H9 (cell line): ENCODE measurements at regions not wholly inside any gene's neighbourhood (a gene's known extent, or its start where the extent isn't known, plus 50 kb on each side); places are given as distances from the start of the nearest gene placed in this dataset.

Source experiments
- DNase-seq: peaks from one replicate; pipeline ENCODE4 v3.0.0-alpha.2; 2017
- H2AFZ ChIP-seq: one replicate; pipeline ENCODE4 v1.6.1; 2013; ENCODE audit warnings: mild to moderate bottlenecking, low read length, control low read depth, moderate library complexity
- H2AK5ac ChIP-seq: 2 replicates; pipeline ENCODE4 v1.6.1; 2013; ENCODE audit warnings: low read length, control low read depth, mixed read lengths; ENCODE audit not compliant: insufficient read length
- H2BK120ac ChIP-seq: one replicate; pipeline ENCODE4 v1.6.1; 2013; ENCODE audit warnings: low read depth, mild to moderate bottlenecking, low read length, control low read depth, inconsistent platforms; ENCODE audit not compliant: poor library complexity, severe bottlenecking
- H2BK12ac ChIP-seq: 2 replicates; pipeline ENCODE4 v1.6.1; 2013; ENCODE audit warnings: low read length, control low read depth, mixed read lengths, low read depth; ENCODE audit not compliant: insufficient read length
- H2BK15ac ChIP-seq: 2 replicates; pipeline ENCODE4 v1.6.1; 2013; ENCODE audit warnings: low read depth, low read length, control low read depth
- H2BK20ac ChIP-seq: one replicate; pipeline ENCODE4 v1.6.1; 2013; ENCODE audit warnings: low read depth, mild to moderate bottlenecking, low read length, control low read depth, inconsistent platforms; ENCODE audit not compliant: poor library complexity, severe bottlenecking
- H2BK5ac ChIP-seq: 2 replicates; pipeline ENCODE4 v1.6.1; 2013; ENCODE audit warnings: low read length, control low read depth, mixed read lengths; ENCODE audit not compliant: insufficient read length
- H3K14ac ChIP-seq: 2 replicates; pipeline ENCODE4 v1.6.1; 2013; ENCODE audit warnings: low read length, control low read depth; ENCODE audit not compliant: insufficient read depth
- H3K18ac ChIP-seq: 2 replicates; pipeline ENCODE4 v1.6.1; 2013; ENCODE audit warnings: low read depth, mild to moderate bottlenecking, mixed read lengths, low read length, control low read depth; ENCODE audit not compliant: insufficient read length
- H3K23ac ChIP-seq: 2 replicates; pipeline ENCODE4 v1.6.1; 2013; ENCODE audit warnings: low read length, control low read depth, mixed read lengths, low read depth; ENCODE audit not compliant: insufficient read length
- H3K23me2 ChIP-seq: 2 replicates; pipeline ENCODE4 v1.6.1; 2013; ENCODE audit warnings: low read depth, mild to moderate bottlenecking, mixed read lengths, low read length, control low read depth; ENCODE audit not compliant: insufficient read length, poor library complexity, severe bottlenecking
- H3K27ac ChIP-seq: 2 replicates; pipeline ENCODE4 v1.5.1; 2013; ENCODE audit warnings: low read length, control low read depth, mixed read lengths, low read depth; ENCODE audit not compliant: insufficient read length
- H3K27me3 ChIP-seq: 2 replicates; pipeline ENCODE4 v1.6.1; 2013; ENCODE audit warnings: low read length, control low read depth, inconsistent platforms; ENCODE audit not compliant: insufficient read depth
- H3K4ac ChIP-seq: 2 replicates; pipeline ENCODE4 v1.6.1; 2013; ENCODE audit warnings: low read depth, mild to moderate bottlenecking, control low read depth, inconsistent platforms, low read length, moderate library complexity
- H3K4me1 ChIP-seq: 2 replicates; pipeline ENCODE4 v1.6.1; 2013; ENCODE audit warnings: low read length, control low read depth, inconsistent platforms; ENCODE audit not compliant: insufficient read depth
- H3K4me2 ChIP-seq: 2 replicates; pipeline ENCODE4 v1.6.1; 2013; ENCODE audit warnings: low read length, control low read depth, mixed read lengths; ENCODE audit not compliant: insufficient read length, insufficient read depth
- H3K56ac ChIP-seq: 2 replicates; pipeline ENCODE4 v1.6.1; 2013; ENCODE audit warnings: low read depth, mild to moderate bottlenecking, mixed read lengths, low read length, control low read depth; ENCODE audit not compliant: insufficient read length
- H3K79me1 ChIP-seq: 2 replicates; pipeline ENCODE4 v1.6.1; 2013; ENCODE audit warnings: low read depth, mild to moderate bottlenecking, moderate library complexity, low read length, control low read depth, inconsistent platforms; ENCODE audit not compliant: insufficient read depth, poor library complexity, severe bottlenecking
- H3K79me2 ChIP-seq: 2 replicates; pipeline ENCODE4 v1.6.1; 2013; ENCODE audit warnings: low read length, control low read depth, inconsistent platforms; ENCODE audit not compliant: insufficient read depth
- H3K9ac ChIP-seq: 2 replicates; pipeline ENCODE4 v1.6.1; 2013; ENCODE audit warnings: low read length, control low read depth, mixed read lengths; ENCODE audit not compliant: insufficient read length; ENCODE audit errors: extremely low read depth
- H3K9me3 ChIP-seq: one replicate; pipeline ENCODE4 v1.6.1; 2013; ENCODE audit warnings: low read depth, low read length, inconsistent platforms; ENCODE audit not compliant: control insufficient read depth
- H3T11ph ChIP-seq: one replicate; pipeline ENCODE4 v1.6.1; 2013; ENCODE audit warnings: mild to moderate bottlenecking, low read length, control low read depth, inconsistent platforms
- H4K20me1 ChIP-seq: one replicate; pipeline ENCODE4 v1.6.1; 2013; ENCODE audit not compliant: control insufficient read depth, insufficient read length, insufficient read depth
- H4K5ac ChIP-seq: 2 replicates; pipeline ENCODE4 v1.6.1; 2013; ENCODE audit warnings: low read depth, mild to moderate bottlenecking, mixed read lengths, low read length, control low read depth; ENCODE audit not compliant: insufficient read length
- H4K8ac ChIP-seq: replicated peaks from 2 replicates; pipeline ENCODE4 v1.6.1; 2013; ENCODE audit warnings: low read length, control low read depth, mixed read lengths, low read depth; ENCODE audit not compliant: insufficient read length
- H4K91ac ChIP-seq: 2 replicates; pipeline ENCODE4 v1.6.1; 2013; ENCODE audit warnings: low read depth, mild to moderate bottlenecking, moderate library complexity, mixed read lengths, low read length, control low read depth; ENCODE audit not compliant: insufficient read length
- H3K27ac Mint-ChIP-seq, 3 experiments: 2 replicates in 2 of 3; 3 replicates in 1 of 3; pipeline ENCODE4 v1.8.0; 2020 to 2021; ENCODE audit warnings: mixed read lengths in 3 of 3, mild to moderate bottlenecking in 1 of 3, moderate library complexity in 1 of 3
- H3K27me3 Mint-ChIP-seq: 2 replicates; pipeline ENCODE4 v1.8.0; 2021; ENCODE audit warnings: low read depth, mild to moderate bottlenecking, moderate library complexity, mixed read lengths
- H3K36me3 Mint-ChIP-seq, 3 experiments: 2 replicates in 2 of 3; 3 replicates in 1 of 3; pipeline ENCODE4 v1.8.0; 2020 to 2021; ENCODE audit warnings: low read depth in 3 of 3, mixed read lengths in 3 of 3; ENCODE audit not compliant: insufficient read depth in 1 of 3
- H3K4me1 Mint-ChIP-seq, 2 experiments: 2 replicates each; pipeline ENCODE4 v1.8.0; 2020; ENCODE audit warnings: mixed read lengths in 2 of 2
- H3K4me3 Mint-ChIP-seq, 2 experiments: 2 replicates in 1 of 2; 3 replicates in 1 of 2; pipeline ENCODE4 v1.8.0; 2020 to 2021; ENCODE audit warnings: mild to moderate bottlenecking in 2 of 2, mixed read lengths in 2 of 2, moderate library complexity in 1 of 2
- H3K9me3 Mint-ChIP-seq, 2 experiments: 2 replicates in 1 of 2; 3 replicates in 1 of 2; pipeline ENCODE4 v1.8.0; 2020; ENCODE audit warnings: mild to moderate bottlenecking in 2 of 2, mixed read lengths in 2 of 2, moderate library complexity in 1 of 2
- WGBS: extraction: QIAGEN DNeasy Blood & Tissue Kit; methylation state at CpG from one replicate; pipeline ENCODE4 v1.1.7; 2013; ENCODE audit warnings: missing lambda C conversion rate, low lambda C conversion rate, mixed read lengths; ENCODE audit not compliant: insufficient read length; ENCODE audit errors: extremely low coverage; 5-methylcytosine and 5-hydroxymethylcytosine counted together
- TF ChIP-seq, protein P1 (sequence below): fragments of 200-600 bp; sonication (generic); conservative IDR thresholded peaks from 3 replicates; pipeline ENCODE4 v1.8.0; 2021; ENCODE audit warnings: antibody characterized with exemption, mild to moderate bottlenecking

DNA sequence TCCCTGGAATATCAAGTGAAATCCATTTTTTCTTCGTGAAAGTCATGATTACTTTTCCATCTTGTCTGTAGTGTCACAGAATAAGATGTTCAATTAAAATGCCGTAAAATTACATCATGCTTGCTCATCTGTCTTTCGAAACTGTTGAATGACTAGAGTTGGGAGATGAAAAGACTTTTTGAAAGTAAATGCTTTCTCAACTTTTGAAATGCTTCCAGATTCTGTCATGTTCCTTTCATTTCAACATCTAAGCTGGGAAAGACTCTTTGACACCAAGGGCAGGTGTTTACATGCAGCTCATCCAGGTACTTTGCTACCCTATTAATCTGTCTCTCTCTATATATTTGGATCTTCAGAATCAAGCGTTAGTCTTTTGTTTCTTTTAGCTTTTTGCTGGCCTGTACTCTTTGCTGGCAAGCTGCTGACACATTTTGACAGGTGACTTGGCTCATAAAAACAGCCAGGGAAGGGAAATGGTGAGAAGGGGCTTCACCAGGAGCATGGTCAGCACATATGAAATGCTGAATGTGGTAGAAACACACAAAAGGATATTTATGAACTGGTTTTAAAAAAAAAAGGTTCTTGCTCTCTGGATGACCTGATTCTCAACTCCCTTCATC is 77.0 kb upstream of the METAP2 start:
- H3K27ac ChIP-seq: no peak overlapping the region
- no peak overlapping the region for H3K23ac ChIP-seq
- no peaks in the 10 kb centered on the region for H4K20me1 ChIP-seq
- H3T11ph ChIP-seq: no peak overlapping the region
- no peak overlapping the region for H3K27ac Mint-ChIP-seq
- H2AFZ ChIP-seq: no peak overlapping the region
- TF ChIP-seq, protein P1, sequence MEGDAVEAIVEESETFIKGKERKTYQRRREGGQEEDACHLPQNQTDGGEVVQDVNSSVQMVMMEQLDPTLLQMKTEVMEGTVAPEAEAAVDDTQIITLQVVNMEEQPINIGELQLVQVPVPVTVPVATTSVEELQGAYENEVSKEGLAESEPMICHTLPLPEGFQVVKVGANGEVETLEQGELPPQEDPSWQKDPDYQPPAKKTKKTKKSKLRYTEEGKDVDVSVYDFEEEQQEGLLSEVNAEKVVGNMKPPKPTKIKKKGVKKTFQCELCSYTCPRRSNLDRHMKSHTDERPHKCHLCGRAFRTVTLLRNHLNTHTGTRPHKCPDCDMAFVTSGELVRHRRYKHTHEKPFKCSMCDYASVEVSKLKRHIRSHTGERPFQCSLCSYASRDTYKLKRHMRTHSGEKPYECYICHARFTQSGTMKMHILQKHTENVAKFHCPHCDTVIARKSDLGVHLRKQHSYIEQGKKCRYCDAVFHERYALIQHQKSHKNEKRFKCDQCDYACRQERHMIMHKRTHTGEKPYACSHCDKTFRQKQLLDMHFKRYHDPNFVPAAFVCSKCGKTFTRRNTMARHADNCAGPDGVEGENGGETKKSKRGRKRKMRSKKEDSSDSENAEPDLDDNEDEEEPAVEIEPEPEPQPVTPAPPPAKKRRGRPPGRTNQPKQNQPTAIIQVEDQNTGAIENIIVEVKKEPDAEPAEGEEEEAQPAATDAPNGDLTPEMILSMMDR: no peak
- no peak overlapping the region for H4K5ac ChIP-seq
- no peak overlapping the region for H2BK120ac ChIP-seq
- H3K4me2 ChIP-seq: no peak overlapping the region
- peaks cover 3% of the 10 kb centered on the region; the same call in 1 of the 2 replicates for H3K27me3 Mint-ChIP-seq
- no peak for DNase-seq
- no peak overlapping the region for H3K56ac ChIP-seq
- H2BK15ac ChIP-seq: no peak overlapping the region
- H3K4me3 Mint-ChIP-seq: no peak overlapping the region
- H3K36me3 Mint-ChIP-seq: peaks cover 5 to 12% (median 12%) of the 10 kb centered on the region in 3 experiments
- H3K9ac ChIP-seq: no peak overlapping the region
- no peak overlapping the region for H2AK5ac ChIP-seq
- no peaks in the 10 kb centered on the region for H3K4me1 ChIP-seq
- H2BK20ac ChIP-seq: no peak overlapping the region
- no peaks in the 10 kb centered on the region for H3K23me2 ChIP-seq
- no peaks in the 10 kb centered on the region for H3K79me2 ChIP-seq
- H3K27me3 ChIP-seq: no peaks in the 10 kb centered on the region
- H3K9me3 ChIP-seq: peaks cover 15% of the 10 kb centered on the region
- H3K18ac ChIP-seq: no peak overlapping the region
- no peak overlapping the region for H3K14ac ChIP-seq
- peaks cover 3 to 4% of the 10 kb centered on the region in 2 experiments for H3K4me1 Mint-ChIP-seq
- peaks cover 34 to 41% of the 10 kb centered on the region in 2 experiments for H3K9me3 Mint-ChIP-seq
- H4K91ac ChIP-seq: no peak overlapping the region
- no peak overlapping the region for H2BK12ac ChIP-seq
- H4K8ac ChIP-seq: no peak overlapping the region
- WGBS: no CpG with 5 or more reads among the region's 4 CpGs
- H3K4ac ChIP-seq: no peak overlapping the region
- H3K79me1 ChIP-seq: no peaks in the 10 kb centered on the region
- no peak overlapping the region for H2BK5ac ChIP-seq
